ENCODE measurements at regions not wholly inside any gene's neighbourhood (a gene's known extent, or its start where the extent isn't known, plus 50 kb on each side); places are given as distances from the start of the nearest gene placed in this dataset.

DNA sequence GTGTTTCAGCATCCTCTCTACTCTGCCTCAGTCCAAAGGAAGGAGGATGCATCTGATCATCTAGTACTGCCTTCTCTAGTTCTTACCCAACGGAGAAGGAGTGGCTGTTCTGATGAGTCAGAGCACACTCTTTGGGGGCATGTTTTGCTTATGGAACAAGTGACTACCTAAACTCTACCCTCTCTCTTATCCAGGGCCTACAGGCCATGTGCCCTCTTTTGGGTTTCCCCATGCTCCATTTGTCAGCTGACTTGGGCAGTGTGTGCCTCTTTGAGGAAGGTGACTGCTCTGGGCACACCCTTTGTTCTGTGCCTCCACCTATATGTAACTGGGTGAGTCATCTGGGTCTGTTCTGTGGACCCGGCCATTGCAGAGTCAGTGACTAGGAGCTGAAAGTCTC lies 89.6 kb upstream of the BNC2 start:
- intact Hi-C loops (cut with DNase I; ENCODE audit: low total_unique reads) (no loop called here), in situ Hi-C loops (cut with MboI; ENCODE audit: low sequenced_read_pairs in 4 of 4) (no loop called here)
- Histone ChIP-seq H3K27me3 (no peaks in the 10 kb centered on the region), H3K4me1 (no peaks in the 10 kb centered on the region), H3K36me3 (no peaks in the 10 kb centered on the region), H3K9me3 (no peaks in the 10 kb centered on the region), H3K27ac (no peak overlapping the region), H3K4me3 (no peak overlapping the region)
- DNase-seq (no peak), ATAC-seq (no peak)
- TF ChIP-seq CTCF (IDR thresholded peaks at IDR 0.05 in 4 of 5, conservative IDR thresholded peaks at IDR 0.05 in 1 of 5) (no peak), POLR2A (IDR thresholded peaks at IDR 0.05) (no peak)

- H3K27ac ChIP-seq: no peak overlapping the region
These were observed 88.9 kb upstream of the BNC2 start for GRCh38 chr9:16959391-16959790.

GRCh38 chr9:16954040-16954439 lies 83.6 kb upstream of the BNC2 start:
- Histone ChIP-seq H3K27ac (no peak overlapping the region), H3K4me3 (no peak overlapping the region), H3K9me3 (no peaks in the 10 kb centered on the region), H3K27me3 (no peaks in the 10 kb centered on the region), H3K36me3 (no peaks in the 10 kb centered on the region), H3K4me1 (no peaks in the 10 kb centered on the region)
- in situ Hi-C loops (cut with MboI; ENCODE audit: low sequenced_read_pairs in 4 of 4): no loop called here
- ATAC-seq (no peak), DNase-seq (no peak)
- TF ChIP-seq CTCF (IDR thresholded peaks at IDR 0.05 in 4 of 5, conservative IDR thresholded peaks at IDR 0.05 in 1 of 5) (no peak), POLR2A (IDR thresholded peaks at IDR 0.05) (no peak)
- intact Hi-C loops (cut with DNase I; ENCODE audit: low total_unique reads): no loop called here

More at GRCh38 chr9:16959391-16959790, 88.9 kb upstream of the BNC2 start:
- H3K4me3 ChIP-seq: no peak overlapping the region
- intact Hi-C loops (cut with DNase I; ENCODE audit: low total_unique reads) (no loop called here), in situ Hi-C loops (cut with MboI; ENCODE audit: low sequenced_read_pairs in 4 of 4) (no loop called here)
- no peaks in the 10 kb centered on the region for H3K4me1 ChIP-seq
- no peaks in the 10 kb centered on the region for H3K27me3 ChIP-seq
- TF ChIP-seq POLR2A (IDR thresholded peaks at IDR 0.05) (no peak), CTCF (IDR thresholded peaks at IDR 0.05 in 4 of 5, conservative IDR thresholded peaks at IDR 0.05 in 1 of 5) (no peak)
- no peaks in the 10 kb centered on the region for H3K36me3 ChIP-seq
- no peak for DNase-seq
- H3K9me3 ChIP-seq: no peaks in the 10 kb centered on the region
- ATAC-seq: no peak

- intact Hi-C loops (cut with DNase I; ENCODE audit: low total_unique reads): no loop called here
These were observed 81.0 kb upstream of the BNC2 start for GRCh38 chr9:16951502-16951901.

More at GRCh38 chr9:16951502-16951901, 81.0 kb upstream of the BNC2 start:
- DNase-seq (no peak), ATAC-seq (no peak)
- TF ChIP-seq POLR2A (IDR thresholded peaks at IDR 0.05): no peak
- TF ChIP-seq CTCF (IDR thresholded peaks at IDR 0.05 in 4 of 5, conservative IDR thresholded peaks at IDR 0.05 in 1 of 5): no peak
- Histone ChIP-seq H3K27ac (no peak overlapping the region), H3K36me3 (no peaks in the 10 kb centered on the region), H3K27me3 (no peaks in the 10 kb centered on the region), H3K4me3 (no peak overlapping the region), H3K9me3 (no peaks in the 10 kb centered on the region), H3K4me1 (no peaks in the 10 kb centered on the region)
- in situ Hi-C loops (cut with MboI; ENCODE audit: low sequenced_read_pairs in 4 of 4): no loop called here

Measured in gastrocnemius medialis (tissue), 4 donors.